ENCODE measurements at regions not wholly inside any gene's neighbourhood (a gene's known extent, or its start where the extent isn't known, plus 50 kb on each side); places are given as distances from the start of the nearest gene placed in this dataset.

- no peaks in the 10 kb centered on the region for H3K4me1 ChIP-seq (ENCODE audit: insufficient read depth, low read length)
- no peak overlapping the region for H3K4me2 ChIP-seq (ENCODE audit: insufficient read depth, low read length)
- TF ChIP-seq CTCF (IDR thresholded peaks at IDR 0.05; ENCODE audit: extremely low read depth, low read depth, low read length) = no peak
- no peak for DNase-seq (ENCODE audit: insufficient read length, low spot score, missing footprints)
- no peaks in the 10 kb centered on the region for H3K79me2 ChIP-seq (ENCODE audit: insufficient read depth, low read length)
- no peak overlapping the region for H3K4me3 ChIP-seq (ENCODE audit: insufficient read depth, low read length)
- H3K36me3 ChIP-seq (ENCODE audit: insufficient read depth, low read length) = no peaks in the 10 kb centered on the region
- no peaks in the 10 kb centered on the region for H4K20me1 ChIP-seq (ENCODE audit: insufficient read depth, low read length)
- peaks cover 8% of the 10 kb centered on the region for H3K9me3 ChIP-seq (ENCODE audit: low read depth, low read length)
- no peaks in the 10 kb centered on the region for H3K27me3 ChIP-seq (ENCODE audit: insufficient read depth, low read length)
- H3K27ac ChIP-seq (ENCODE audit: low read depth, low read length) = no peak overlapping the region
- no peak overlapping the region for H2AFZ ChIP-seq (ENCODE audit: low read length)
Observed at GRCh38 chr10:106114656-106115186, 1049.8 kb downstream of the SORCS1 start.

GRCh38 chr10:106111246-106111645 lies 1053.3 kb downstream of the SORCS1 start:
- no peak overlapping the region for H3K4me3 ChIP-seq (ENCODE audit: insufficient read depth, low read length)
- no peak for DNase-seq (ENCODE audit: insufficient read length, low spot score, missing footprints)
- no peaks in the 10 kb centered on the region for H3K27me3 ChIP-seq (ENCODE audit: insufficient read depth, low read length)
- TF ChIP-seq CTCF (IDR thresholded peaks at IDR 0.05; ENCODE audit: extremely low read depth, low read depth, low read length) = no peak
- H3K27ac ChIP-seq (ENCODE audit: low read depth, low read length) = no peak overlapping the region
- peaks cover 8% of the 10 kb centered on the region for H3K9me3 ChIP-seq (ENCODE audit: low read depth, low read length)
- no peaks in the 10 kb centered on the region for H3K4me1 ChIP-seq (ENCODE audit: insufficient read depth, low read length)
- no peaks in the 10 kb centered on the region for H3K36me3 ChIP-seq (ENCODE audit: insufficient read depth, low read length)
- H3K79me2 ChIP-seq (ENCODE audit: insufficient read depth, low read length) = no peaks in the 10 kb centered on the region
- no peak overlapping the region for H2AFZ ChIP-seq (ENCODE audit: low read length)
- H4K20me1 ChIP-seq (ENCODE audit: insufficient read depth, low read length) = no peaks in the 10 kb centered on the region
- H3K4me2 ChIP-seq (ENCODE audit: insufficient read depth, low read length) = no peak overlapping the region

GRCh38 chr10:106107706-106108105 lies 1056.8 kb downstream of the SORCS1 start:
- DNase-seq (ENCODE audit: insufficient read length, low spot score, missing footprints) = no peak
- H3K27me3 ChIP-seq (ENCODE audit: insufficient read depth, low read length) = no peaks in the 10 kb centered on the region
- H3K27ac ChIP-seq (ENCODE audit: low read depth, low read length) = no peak overlapping the region

GRCh38 chr10:106106114-106106513 lies 1058.4 kb downstream of the SORCS1 start:
- no peak for DNase-seq (ENCODE audit: insufficient read length, low spot score, missing footprints)
- no peak for TF ChIP-seq CTCF (IDR thresholded peaks at IDR 0.05; ENCODE audit: extremely low read depth, low read depth, low read length)
- no peaks in the 10 kb centered on the region for H4K20me1 ChIP-seq (ENCODE audit: insufficient read depth, low read length)
- H3K4me1 ChIP-seq (ENCODE audit: insufficient read depth, low read length) = no peaks in the 10 kb centered on the region
- no peak overlapping the region for H2AFZ ChIP-seq (ENCODE audit: low read length)
- H3K4me2 ChIP-seq (ENCODE audit: insufficient read depth, low read length) = no peak overlapping the region
- no peak overlapping the region for H3K27ac ChIP-seq (ENCODE audit: low read depth, low read length)
- H3K79me2 ChIP-seq (ENCODE audit: insufficient read depth, low read length) = no peaks in the 10 kb centered on the region
- no peak overlapping the region for H3K4me3 ChIP-seq (ENCODE audit: insufficient read depth, low read length)
- no peaks in the 10 kb centered on the region for H3K9me3 ChIP-seq (ENCODE audit: low read depth, low read length)
- no peaks in the 10 kb centered on the region for H3K27me3 ChIP-seq (ENCODE audit: insufficient read depth, low read length)
- H3K36me3 ChIP-seq (ENCODE audit: insufficient read depth, low read length) = no peaks in the 10 kb centered on the region

More at GRCh38 chr10:106107706-106108105, 1056.8 kb downstream of the SORCS1 start:
- Histone ChIP-seq H2AFZ (ENCODE audit: low read length) (no peak overlapping the region), H3K4me2 (ENCODE audit: insufficient read depth, low read length) (no peak overlapping the region), H3K9me3 (ENCODE audit: low read depth, low read length) (no peaks in the 10 kb centered on the region), H3K4me3 (ENCODE audit: insufficient read depth, low read length) (no peak overlapping the region), H3K79me2 (ENCODE audit: insufficient read depth, low read length) (no peaks in the 10 kb centered on the region), H4K20me1 (ENCODE audit: insufficient read depth, low read length) (no peaks in the 10 kb centered on the region), H3K4me1 (ENCODE audit: insufficient read depth, low read length) (no peaks in the 10 kb centered on the region), H3K36me3 (ENCODE audit: insufficient read depth, low read length) (no peaks in the 10 kb centered on the region)
- no peak for TF ChIP-seq CTCF (IDR thresholded peaks at IDR 0.05; ENCODE audit: extremely low read depth, low read depth, low read length)
